HEK293 (cell line): ENCODE measurements at regions not wholly inside any gene's neighbourhood (a gene's known extent, or its start where the extent isn't known, plus 50 kb on each side); places are given as distances from the start of the nearest gene placed in this dataset.

ENCODE experiments used
- CTCF ChIA-PET: fragments of 350-600 bp; formaldehyde crosslinking; extraction: SDS; loops from one replicate; lab custom pipeline; 2021; ENCODE audit warnings: antibody characterized with exemption; lab: Yijun Ruan, JAX
- POLR2A ChIA-PET: fragments of 300-600 bp; formaldehyde crosslinking; extraction: SDS; loops from one replicate; lab custom pipeline; 2020; ENCODE audit warnings: antibody characterized with exemption, inconsistent platforms; lab: Yijun Ruan, JAX
- H3K27ac ChIP-seq: fragments of 200-500 bp; sonication (Bioruptor generic); 2 replicates; pipeline ENCODE4 v1.5.1; 2014; ENCODE audit warnings: low read depth, low read length, control low read depth, inconsistent platforms; ENCODE audit errors: extremely low read depth
- H3K36me3 ChIP-seq, 2 experiments: fragments of 200-500 bp in 1 of 2; sonication (Bioruptor generic) in 1 of 2; 1 replicate in 1 of 2; 2 replicates in 1 of 2; pipeline ENCODE4 v1.5.1; 2014 to 2017; ENCODE audit warnings: inconsistent platforms in 2 of 2, low read length in 2 of 2; ENCODE audit not compliant: control insufficient read depth in 2 of 2, insufficient read depth in 1 of 2
- H3K4me1 ChIP-seq: fragments of 200-500 bp; sonication (Bioruptor generic); 2 replicates; pipeline ENCODE4 v1.5.1; 2014; ENCODE audit warnings: mild to moderate bottlenecking, low read length, inconsistent platforms; ENCODE audit not compliant: control insufficient read depth, insufficient read depth
- H3K4me3 ChIP-seq: 2 replicates; pipeline ENCODE4 v1.5.1; 2011; ENCODE audit warnings: low read depth, mild to moderate bottlenecking, control low read depth, low read length, moderate library complexity
- H3K9me3 ChIP-seq: fragments of 200-500 bp; sonication (Bioruptor generic); 2 replicates; pipeline ENCODE4 v1.5.1; 2014; ENCODE audit warnings: low read depth, low read length, inconsistent platforms; ENCODE audit not compliant: control insufficient read depth, insufficient read depth
- BCL11A ChIP-seq: fragments of 450-650 bp; formaldehyde crosslinking; IDR thresholded peaks from 2 replicates; pipeline ENCODE4 v1.5.1; 2016; ENCODE audit warnings: low read depth, missing biosample characterization, missing genetic modification characterization
- GLIS2 ChIP-seq: fragments of 450-650 bp; formaldehyde crosslinking; IDR thresholded peaks from 2 replicates; pipeline ENCODE4 v1.5.1; 2016; ENCODE audit warnings: missing biosample characterization, missing genetic modification characterization
- HOXC10 ChIP-seq: sonication (generic); formaldehyde crosslinking; IDR thresholded peaks from 2 replicates; pipeline ENCODE4 v1.8.1; 2023; ENCODE audit warnings: mild to moderate bottlenecking, missing genetic modification reagents
- PRDM1 ChIP-seq: fragments of 450-650 bp; formaldehyde crosslinking; IDR thresholded peaks from 2 replicates; pipeline ENCODE4; 2016; ENCODE audit warnings: missing biosample characterization, missing genetic modification characterization
- SALL2 ChIP-seq: fragments of 450-650 bp; formaldehyde crosslinking; IDR thresholded peaks from 2 replicates; pipeline ENCODE4 v1.5.0; 2017; ENCODE audit warnings: missing biosample characterization, mild to moderate bottlenecking, missing genetic modification characterization, borderline replicate concordance
- ZNF132 ChIP-seq: fragments of 450-650 bp; formaldehyde crosslinking; IDR thresholded peaks from 2 replicates; pipeline ENCODE4 v1.5.1; 2017; ENCODE audit warnings: missing biosample characterization, missing genetic modification characterization, borderline replicate concordance
- ZNF280D ChIP-seq: fragments of 450-650 bp; formaldehyde crosslinking; IDR thresholded peaks from 2 replicates; pipeline ENCODE4 v1.5.1; 2016; ENCODE audit warnings: missing biosample characterization, missing genetic modification characterization
- ZNF302 ChIP-seq: fragments of 450-650 bp; formaldehyde crosslinking; IDR thresholded peaks from 2 replicates; pipeline ENCODE4 v1.5.1; 2016; ENCODE audit warnings: missing biosample characterization, missing genetic modification characterization, low read depth
- ZNF37A ChIP-seq: fragments of 450-650 bp; IDR thresholded peaks from 2 replicates; pipeline ENCODE4 v1.5.1; 2018; ENCODE audit warnings: missing biosample characterization, missing genetic modification characterization
- ZNF433 ChIP-seq: fragments of 450-650 bp; formaldehyde crosslinking; IDR thresholded peaks from 2 replicates; pipeline ENCODE4 v1.5.1; 2016; ENCODE audit warnings: missing biosample characterization, missing genetic modification characterization, low read depth
- ZNF560 ChIP-seq: fragments of 450-650 bp; formaldehyde crosslinking; IDR thresholded peaks from 2 replicates; pipeline ENCODE4 v1.5.1; 2017; ENCODE audit warnings: missing biosample characterization, missing genetic modification characterization, borderline replicate concordance
- ZNF600 ChIP-seq: fragments of 450-650 bp; formaldehyde crosslinking; IDR thresholded peaks from 2 replicates; pipeline ENCODE4 v1.5.1; 2016; ENCODE audit warnings: missing biosample characterization, missing genetic modification characterization
- ZNF629 ChIP-seq: fragments of 450-650 bp; formaldehyde crosslinking; IDR thresholded peaks from 2 replicates; pipeline ENCODE4 v1.5.1; 2017; ENCODE audit warnings: missing biosample characterization, missing genetic modification characterization
- ZNF843 ChIP-seq: fragments of 450-650 bp; formaldehyde crosslinking; IDR thresholded peaks from 2 replicates; pipeline ENCODE4 v1.5.1; 2016; ENCODE audit warnings: missing biosample characterization, missing genetic modification characterization
- TF ChIP-seq, protein P1 (sequence below): fragments of 450-650 bp; formaldehyde crosslinking; IDR thresholded peaks from 2 replicates; pipeline ENCODE4 v1.5.1; 2016; ENCODE audit warnings: missing biosample characterization, missing genetic modification characterization
- TF ChIP-seq, protein P2 (sequence below): fragments of 450-650 bp; formaldehyde crosslinking; IDR thresholded peaks from 2 replicates; pipeline ENCODE4 v1.5.1; 2017; ENCODE audit warnings: missing biosample characterization, missing genetic modification characterization

- no peaks in the 10 kb centered on the region for H3K36me3 ChIP-seq
- no peak for TF ChIP-seq ZNF433 (tag by site-specific recombination)
- no peak for TF ChIP-seq SALL2
- no peak for TF ChIP-seq GLIS2 (tag by site-specific recombination)
- no peak for TF ChIP-seq ZNF132 (tag by site-specific recombination)
- TF ChIP-seq, protein P1, sequence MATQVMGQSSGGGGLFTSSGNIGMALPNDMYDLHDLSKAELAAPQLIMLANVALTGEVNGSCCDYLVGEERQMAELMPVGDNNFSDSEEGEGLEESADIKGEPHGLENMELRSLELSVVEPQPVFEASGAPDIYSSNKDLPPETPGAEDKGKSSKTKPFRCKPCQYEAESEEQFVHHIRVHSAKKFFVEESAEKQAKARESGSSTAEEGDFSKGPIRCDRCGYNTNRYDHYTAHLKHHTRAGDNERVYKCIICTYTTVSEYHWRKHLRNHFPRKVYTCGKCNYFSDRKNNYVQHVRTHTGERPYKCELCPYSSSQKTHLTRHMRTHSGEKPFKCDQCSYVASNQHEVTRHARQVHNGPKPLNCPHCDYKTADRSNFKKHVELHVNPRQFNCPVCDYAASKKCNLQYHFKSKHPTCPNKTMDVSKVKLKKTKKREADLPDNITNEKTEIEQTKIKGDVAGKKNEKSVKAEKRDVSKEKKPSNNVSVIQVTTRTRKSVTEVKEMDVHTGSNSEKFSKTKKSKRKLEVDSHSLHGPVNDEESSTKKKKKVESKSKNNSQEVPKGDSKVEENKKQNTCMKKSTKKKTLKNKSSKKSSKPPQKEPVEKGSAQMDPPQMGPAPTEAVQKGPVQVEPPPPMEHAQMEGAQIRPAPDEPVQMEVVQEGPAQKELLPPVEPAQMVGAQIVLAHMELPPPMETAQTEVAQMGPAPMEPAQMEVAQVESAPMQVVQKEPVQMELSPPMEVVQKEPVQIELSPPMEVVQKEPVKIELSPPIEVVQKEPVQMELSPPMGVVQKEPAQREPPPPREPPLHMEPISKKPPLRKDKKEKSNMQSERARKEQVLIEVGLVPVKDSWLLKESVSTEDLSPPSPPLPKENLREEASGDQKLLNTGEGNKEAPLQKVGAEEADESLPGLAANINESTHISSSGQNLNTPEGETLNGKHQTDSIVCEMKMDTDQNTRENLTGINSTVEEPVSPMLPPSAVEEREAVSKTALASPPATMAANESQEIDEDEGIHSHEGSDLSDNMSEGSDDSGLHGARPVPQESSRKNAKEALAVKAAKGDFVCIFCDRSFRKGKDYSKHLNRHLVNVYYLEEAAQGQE (tag by site-specific recombination) = no peak
- TF ChIP-seq ZNF600 = no peak
- no peak for TF ChIP-seq ZNF560 (tag by site-specific recombination)
- TF ChIP-seq BCL11A (tag by site-specific recombination) = no peak
- TF ChIP-seq ZNF629 (tag by site-specific recombination) = no peak
- no peak for TF ChIP-seq ZNF302
- no peak for TF ChIP-seq ZNF37A
- TF ChIP-seq, protein P2, sequence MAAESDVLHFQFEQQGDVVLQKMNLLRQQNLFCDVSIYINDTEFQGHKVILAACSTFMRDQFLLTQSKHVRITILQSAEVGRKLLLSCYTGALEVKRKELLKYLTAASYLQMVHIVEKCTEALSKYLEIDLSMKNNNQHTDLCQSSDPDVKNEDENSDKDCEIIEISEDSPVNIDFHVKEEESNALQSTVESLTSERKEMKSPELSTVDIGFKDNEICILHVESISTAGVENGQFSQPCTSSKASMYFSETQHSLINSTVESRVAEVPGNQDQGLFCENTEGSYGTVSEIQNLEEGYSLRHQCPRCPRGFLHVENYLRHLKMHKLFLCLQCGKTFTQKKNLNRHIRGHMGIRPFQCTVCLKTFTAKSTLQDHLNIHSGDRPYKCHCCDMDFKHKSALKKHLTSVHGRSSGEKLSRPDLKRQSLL (tag by site-specific recombination) = no peak
- no peak for TF ChIP-seq ZNF843 (tag by site-specific recombination)
- no peak for TF ChIP-seq ZNF280D (tag by site-specific recombination)
- TF ChIP-seq PRDM1 (tag by site-specific recombination) = no peak
- TF ChIP-seq HOXC10 (CRISPR knock-in tag) = no peak
- no peaks in the 10 kb centered on the region for H3K9me3 ChIP-seq
- no peaks in the 10 kb centered on the region for H3K4me1 ChIP-seq
- no peak overlapping the region for H3K27ac ChIP-seq
- CTCF ChIA-PET = interaction anchor here (0.5 kb wide), 1 partner anchor 48 kb away, joined by 3 read pairs; no protein-coding TSS in a partner anchor
- POLR2A ChIA-PET = no interaction called here
- no peak overlapping the region for H3K4me3 ChIP-seq
Measured at GRCh38 chr4:100302061-100303026, 112.1 kb upstream of the DDIT4L start.
